ACC112 (cell line): ENCODE measurements at regions not wholly inside any gene's neighbourhood (a gene's known extent, or its start where the extent isn't known, plus 50 kb on each side); places are given as distances from the start of the nearest gene placed in this dataset.
A peak's percentile ranks its signal among the peaks of the same experiment; 100 is the strongest.
"Not testable (repeated sequence)": the region's sequence is repeated elsewhere in the genome, so short reads cannot be mapped to it uniquely, and the experiment has no call there.

Source experiments
- H2AFZ ChIP-seq: fragments of 200-600 bp; sonication (generic); one replicate; pipeline ENCODE4 v1.6.0; 2017; ENCODE audit warnings: antibody characterized with exemption, low read length; ENCODE audit not compliant: unreplicated experiment
- H3K27ac ChIP-seq: fragments of 200-600 bp; sonication (generic); 2 replicates; pipeline ENCODE4 v1.5.1; 2014; ENCODE audit warnings: low read depth, mild to moderate bottlenecking, antibody characterized with exemption, low read length, moderate library complexity
- H3K27me3 ChIP-seq: fragments of 200-600 bp; sonication (generic); 2 replicates; pipeline ENCODE4 v1.6.1; 2014; ENCODE audit warnings: mild to moderate bottlenecking, antibody characterized with exemption, low read length, moderate library complexity, mixed read lengths; ENCODE audit not compliant: insufficient read depth
- H3K36me3 ChIP-seq: fragments of 200-600 bp; sonication (generic); 2 replicates; pipeline ENCODE4 v1.6.1; 2016; ENCODE audit warnings: mild to moderate bottlenecking, antibody characterized with exemption, low read length, moderate library complexity, mixed read lengths; ENCODE audit not compliant: insufficient read depth
- H3K4me1 ChIP-seq: fragments of 200-600 bp; sonication (generic); one replicate; pipeline ENCODE4 v1.6.1; 2016; ENCODE audit warnings: low read length, mixed read lengths; ENCODE audit not compliant: insufficient read depth, unreplicated experiment, control insufficient read depth
- H3K4me3 ChIP-seq: fragments of 200-600 bp; sonication (generic); 2 replicates; pipeline ENCODE4 v1.5.1; 2014; ENCODE audit warnings: mild to moderate bottlenecking, low read depth, low read length
- H3K79me2 ChIP-seq: fragments of 200-600 bp; sonication (generic); one replicate; pipeline ENCODE4 v1.6.0; 2016; ENCODE audit warnings: low read length; ENCODE audit not compliant: control insufficient read depth, unreplicated experiment, insufficient read depth

DNA sequence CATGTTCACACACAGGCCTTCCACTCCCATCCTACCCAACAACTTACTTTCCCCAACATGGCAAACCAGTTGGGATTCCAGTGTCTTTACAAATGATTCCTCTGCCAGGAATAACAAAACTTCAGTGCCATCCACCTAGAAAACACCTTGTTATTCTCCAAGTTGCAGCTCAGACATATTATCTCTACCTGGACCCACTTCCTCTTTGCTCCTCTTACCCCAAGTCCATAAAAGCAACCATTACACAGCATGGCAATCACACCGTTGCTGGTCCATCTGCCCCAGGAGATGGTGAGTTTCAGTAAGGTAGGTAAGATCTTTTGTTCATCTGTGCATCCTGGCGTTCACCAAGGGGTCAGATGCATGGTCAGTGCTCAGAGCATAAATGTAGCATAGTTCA is 66.0 kb upstream of the CSF1 start:
- Histone ChIP-seq H3K79me2 (no peaks in the 10 kb centered on the region), H3K36me3 (no peaks in the 10 kb centered on the region), H3K4me1 (peaks cover 7% of the 10 kb centered on the region), H3K4me3 (no peak overlapping the region), H2AFZ (no peak overlapping the region), H3K27ac (no peak overlapping the region), H3K27me3 (no peaks in the 10 kb centered on the region)

DNA sequence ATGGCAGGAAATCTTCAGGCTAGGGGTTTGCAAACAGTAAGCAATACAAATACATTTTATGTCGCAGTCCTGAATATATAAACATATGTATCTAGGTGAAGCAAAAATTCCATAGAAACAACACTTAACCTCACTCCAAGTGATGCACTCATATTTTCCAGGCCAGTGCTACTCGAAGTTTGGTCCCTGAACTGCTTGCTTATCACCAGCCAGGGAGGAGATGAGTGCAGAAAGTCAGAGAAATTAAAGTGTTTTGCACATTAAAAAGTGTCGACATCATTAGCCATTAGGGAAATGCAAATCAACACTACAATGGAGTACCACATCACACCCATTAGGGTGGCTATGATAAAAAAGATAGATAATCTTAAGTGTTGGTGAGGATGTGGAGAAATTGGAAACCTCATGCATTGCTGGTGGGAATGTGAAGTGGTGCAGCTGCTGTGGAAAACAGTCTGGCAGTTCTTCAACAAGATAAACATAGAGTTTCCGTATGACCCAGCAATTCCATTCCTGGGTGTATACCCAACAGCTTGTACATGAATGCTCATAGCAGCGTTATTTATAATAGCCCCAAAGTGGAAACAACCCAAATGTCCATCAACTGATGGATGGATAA is 70.5 kb upstream of the CSF1 start:
- H3K36me3 ChIP-seq, result no peaks in the 10 kb centered on the region
- H3K27me3 ChIP-seq, result no peaks in the 10 kb centered on the region
- no peak overlapping the region for H3K4me3 ChIP-seq
- no peaks in the 10 kb centered on the region for H3K79me2 ChIP-seq
- H2AFZ ChIP-seq, result no peak overlapping the region
- peaks cover 7% of the 10 kb centered on the region for H3K4me1 ChIP-seq
- H3K27ac ChIP-seq, result no peak overlapping the region

DNA sequence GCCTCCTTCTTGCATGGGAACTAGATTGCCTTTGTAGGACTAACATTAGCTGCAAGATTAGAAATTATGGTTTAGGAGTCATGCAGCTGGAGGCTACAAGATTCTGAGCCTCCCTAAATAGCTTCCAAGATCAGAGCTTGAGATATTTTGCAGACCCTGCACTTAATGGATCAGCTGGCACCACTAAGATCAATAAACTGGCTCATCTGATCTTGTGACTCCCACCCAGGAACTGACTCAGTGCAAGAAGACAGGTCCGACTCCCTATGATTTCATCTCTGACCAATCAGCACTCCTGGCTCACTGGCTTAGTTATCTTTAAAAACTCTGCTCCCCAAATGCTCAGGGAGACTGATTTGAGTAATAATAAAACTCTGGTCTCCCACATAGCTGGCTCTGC is 71.4 kb upstream of the CSF1 start:
- not testable (repeated sequence) for H3K79me2 ChIP-seq, H3K4me3 ChIP-seq, H3K36me3 ChIP-seq, H3K27me3 ChIP-seq, H2AFZ ChIP-seq, H3K4me1 ChIP-seq
- peak overlapping the region; percentile 8; the same call in 1 of the 2 replicates for H3K27ac ChIP-seq

DNA sequence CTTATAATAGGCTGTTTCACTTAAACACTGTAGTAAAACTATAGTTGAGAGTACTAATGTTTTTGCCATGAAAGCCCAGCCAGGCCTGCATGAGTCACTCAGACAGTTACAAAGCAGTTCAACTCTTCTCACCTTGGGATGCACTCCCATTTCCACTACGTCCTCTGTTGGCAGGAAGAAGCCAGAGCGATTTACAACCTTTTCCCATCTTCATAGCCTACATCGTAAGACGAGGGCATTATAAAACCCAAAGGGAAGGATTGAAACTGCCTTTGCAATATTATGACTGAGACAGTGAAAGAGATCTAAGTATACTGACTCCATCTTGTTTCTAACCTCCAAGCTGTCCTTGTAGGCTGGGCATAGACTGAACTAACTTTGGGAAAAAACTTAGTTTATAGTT is 71.8 kb upstream of the CSF1 start:
- peak overlapping the region; percentile 8; the same call in 1 of the 2 replicates for H3K27ac ChIP-seq
- H3K79me2 ChIP-seq, result no peaks in the 10 kb centered on the region
- H2AFZ ChIP-seq, result no peak overlapping the region
- H3K27me3 ChIP-seq, result no peaks in the 10 kb centered on the region
- H3K4me1 ChIP-seq, result peaks cover 7% of the 10 kb centered on the region
- no peaks in the 10 kb centered on the region for H3K36me3 ChIP-seq
- H3K4me3 ChIP-seq, result no peak overlapping the region

DNA sequence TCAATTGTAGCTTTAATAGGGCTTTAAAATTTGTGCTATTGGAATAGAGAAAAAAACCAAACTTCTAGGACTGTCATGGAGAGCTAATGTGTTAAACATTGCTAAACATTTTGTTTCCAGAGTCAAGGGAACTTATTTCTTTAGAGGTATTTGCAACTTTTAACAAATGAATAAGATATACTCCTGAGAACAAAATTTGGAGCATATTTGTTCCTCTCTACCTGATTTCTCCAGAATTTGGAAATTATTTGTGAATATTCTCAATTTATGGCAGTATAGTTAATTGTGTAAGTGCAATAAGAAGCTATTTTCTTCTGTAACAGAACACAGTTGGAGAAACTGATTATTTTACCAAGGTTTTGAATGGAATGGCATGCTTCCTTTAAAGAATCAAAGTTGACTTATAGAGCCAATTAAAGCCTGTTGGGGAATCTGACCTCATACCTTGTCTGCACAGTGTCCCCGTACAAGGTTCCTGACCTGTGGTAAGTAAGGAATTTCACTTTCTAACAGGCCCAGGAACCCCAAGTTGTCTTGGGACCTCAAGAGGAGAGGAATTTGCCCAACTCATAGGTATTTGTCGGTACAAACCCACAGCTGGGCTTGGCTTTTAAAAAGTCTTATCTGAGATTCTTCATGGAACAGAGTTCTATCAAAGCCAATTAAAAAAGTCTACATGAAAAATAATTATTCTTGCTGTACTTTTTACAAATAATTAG is 72.6 kb upstream of the CSF1 start:
- Histone ChIP-seq H3K79me2 (no peaks in the 10 kb centered on the region), H2AFZ (no peak overlapping the region), H3K27me3 (no peaks in the 10 kb centered on the region), H3K27ac (peak overlapping the region; percentile 8; the same call in 1 of the 2 replicates), H3K36me3 (no peaks in the 10 kb centered on the region), H3K4me3 (no peak overlapping the region), H3K4me1 (peaks cover 7% of the 10 kb centered on the region)

DNA sequence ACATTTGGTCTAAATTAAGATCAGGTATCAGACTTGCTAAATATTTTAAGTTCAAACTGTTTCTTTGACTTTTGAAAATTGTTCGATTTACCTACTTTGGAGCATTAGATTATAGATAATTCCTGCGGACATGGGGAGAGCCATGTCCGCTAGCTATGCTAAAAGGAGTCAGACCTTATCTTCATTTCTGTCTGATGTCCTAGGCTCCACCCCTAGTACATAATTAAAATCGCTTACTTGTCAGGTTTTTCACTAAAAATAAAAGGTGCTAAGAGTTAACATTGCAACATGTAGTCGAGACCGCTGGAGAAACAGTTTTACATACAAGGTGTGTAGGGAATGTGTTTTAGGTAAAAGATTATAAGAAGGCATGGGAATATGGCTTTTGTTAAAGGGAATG is 71.9 kb upstream of the EPS8L3 start:
- not testable (repeated sequence) for H3K27ac ChIP-seq, H3K4me3 ChIP-seq, H3K36me3 ChIP-seq

DNA sequence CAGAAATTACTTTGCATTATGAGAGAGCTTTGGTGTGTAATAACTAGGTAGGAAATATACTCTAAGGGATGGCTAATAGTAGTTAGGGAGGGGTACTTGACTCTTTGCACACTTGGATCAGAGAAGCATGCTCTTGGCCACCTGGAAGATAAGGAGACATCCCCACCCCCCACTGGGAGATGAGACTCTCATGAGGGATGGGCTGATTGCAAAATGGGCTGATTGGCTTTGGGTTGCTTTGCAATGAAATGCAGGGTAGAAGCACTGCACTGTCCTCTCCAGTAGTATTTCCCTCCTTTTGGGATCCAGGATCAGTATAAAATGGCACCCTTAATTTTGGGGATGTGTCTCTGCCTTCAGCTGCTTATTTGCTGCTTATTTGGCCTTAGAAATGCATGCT is 71.2 kb upstream of the EPS8L3 start:
- Histone ChIP-seq H3K79me2 (no peaks in the 10 kb centered on the region), H3K4me3 (no peak overlapping the region), H2AFZ (no peak overlapping the region), H3K27me3 (no peaks in the 10 kb centered on the region), H3K4me1 (peaks cover 7% of the 10 kb centered on the region), H3K36me3 (no peaks in the 10 kb centered on the region), H3K27ac (no peak overlapping the region)

More for the DNA sequence above, 71.9 kb upstream of the EPS8L3 start:
- H3K27me3 ChIP-seq, H3K79me2 ChIP-seq, H3K4me1 ChIP-seq, H2AFZ ChIP-seq: not testable (repeated sequence)

DNA sequence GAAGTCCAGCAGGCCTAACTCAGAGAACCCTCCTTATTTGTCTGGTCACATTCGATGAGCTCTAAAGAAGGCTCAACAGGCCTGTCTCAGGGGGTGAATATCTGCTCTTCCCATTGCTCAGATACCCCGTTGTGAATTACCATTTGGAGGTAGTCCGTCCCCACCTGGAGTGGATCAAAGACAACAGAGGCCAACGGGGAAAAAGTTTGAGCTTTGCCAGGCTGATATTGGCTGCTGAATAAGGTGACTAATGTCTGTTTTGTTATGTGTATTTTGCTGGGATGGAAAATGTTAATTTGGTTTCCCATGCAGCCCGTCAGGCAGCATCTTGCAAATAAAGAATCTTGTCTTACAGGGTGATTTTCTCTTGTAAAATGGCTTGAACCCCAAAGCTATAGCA is 69.2 kb upstream of the EPS8L3 start:
- no peak overlapping the region for H3K27ac ChIP-seq
- no peak overlapping the region for H3K4me3 ChIP-seq
- no peaks in the 10 kb centered on the region for H3K27me3 ChIP-seq
- peaks cover 11% of the 10 kb centered on the region for H3K4me1 ChIP-seq
- no peaks in the 10 kb centered on the region for H3K36me3 ChIP-seq
- no peaks in the 10 kb centered on the region for H3K79me2 ChIP-seq
- no peak overlapping the region for H2AFZ ChIP-seq

DNA sequence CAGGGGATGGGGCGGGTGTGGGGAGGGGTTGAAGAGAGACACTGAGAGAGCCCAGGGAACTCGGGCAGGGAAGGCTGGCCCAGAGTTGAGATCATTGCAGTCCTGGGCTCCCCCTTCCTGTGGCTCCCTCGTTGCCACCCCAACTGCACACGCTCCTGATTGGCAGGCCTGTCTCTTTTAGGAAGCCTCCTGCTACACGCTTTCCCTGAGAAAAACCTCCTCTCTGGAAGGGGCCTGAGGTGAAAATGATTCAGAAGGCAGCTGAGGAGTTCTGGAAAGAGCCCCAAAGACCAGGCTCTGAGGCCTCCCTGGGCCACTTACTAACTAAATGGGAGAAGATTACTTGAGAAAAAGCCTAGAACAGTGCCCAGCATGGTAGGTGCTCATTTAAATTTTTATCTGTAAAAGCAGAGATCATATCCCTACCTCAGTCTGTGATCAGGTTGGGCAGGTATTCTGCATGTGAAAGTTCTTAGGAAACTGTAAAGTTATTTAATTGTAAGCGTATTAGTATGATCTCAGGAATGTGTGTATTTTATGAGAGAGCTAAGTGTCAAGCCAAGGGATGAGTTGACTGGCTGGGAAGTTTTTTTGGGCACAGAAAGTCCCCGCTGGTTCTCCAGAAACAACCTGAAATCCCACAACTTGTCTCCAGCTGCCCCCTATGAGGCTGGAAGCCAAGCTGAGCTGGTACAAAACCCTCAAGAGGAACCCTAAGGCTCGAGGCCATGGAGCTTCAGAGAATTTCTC is 65.2 kb upstream of the EPS8L3 start:
- no peaks in the 10 kb centered on the region for H3K27me3 ChIP-seq
- no peaks in the 10 kb centered on the region for H3K36me3 ChIP-seq
- no peak overlapping the region for H3K27ac ChIP-seq
- no peak overlapping the region for H2AFZ ChIP-seq
- no peaks in the 10 kb centered on the region for H3K79me2 ChIP-seq
- no peak overlapping the region for H3K4me3 ChIP-seq
- H3K4me1 ChIP-seq, result peaks cover 49% of the 10 kb centered on the region

DNA sequence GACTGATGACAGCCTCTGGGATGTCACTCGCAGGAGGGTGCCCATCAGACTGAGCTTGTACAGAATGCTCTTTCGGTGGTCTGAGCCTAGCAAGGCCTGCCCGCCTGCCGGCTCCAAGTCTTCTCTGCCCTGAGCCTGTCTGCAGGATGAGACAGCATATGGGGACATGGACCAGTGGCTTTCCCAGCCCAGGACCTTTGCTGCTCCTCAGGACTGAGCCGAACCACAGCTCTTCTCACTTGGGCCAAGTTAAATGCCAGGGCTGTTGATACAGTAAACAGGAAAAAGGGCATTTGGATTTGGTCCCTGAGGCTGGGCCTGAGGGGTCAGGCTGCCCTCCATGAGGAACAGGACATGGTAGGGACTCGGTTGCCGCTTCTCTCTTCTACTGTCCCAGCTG is 64.3 kb upstream of the EPS8L3 start:
- H2AFZ ChIP-seq, result no peak overlapping the region
- peaks cover 58% of the 10 kb centered on the region for H3K4me1 ChIP-seq
- no peak overlapping the region for H3K27ac ChIP-seq
- no peak overlapping the region for H3K4me3 ChIP-seq
- H3K36me3 ChIP-seq, result no peaks in the 10 kb centered on the region
- no peaks in the 10 kb centered on the region for H3K27me3 ChIP-seq
- H3K79me2 ChIP-seq, result no peaks in the 10 kb centered on the region

DNA sequence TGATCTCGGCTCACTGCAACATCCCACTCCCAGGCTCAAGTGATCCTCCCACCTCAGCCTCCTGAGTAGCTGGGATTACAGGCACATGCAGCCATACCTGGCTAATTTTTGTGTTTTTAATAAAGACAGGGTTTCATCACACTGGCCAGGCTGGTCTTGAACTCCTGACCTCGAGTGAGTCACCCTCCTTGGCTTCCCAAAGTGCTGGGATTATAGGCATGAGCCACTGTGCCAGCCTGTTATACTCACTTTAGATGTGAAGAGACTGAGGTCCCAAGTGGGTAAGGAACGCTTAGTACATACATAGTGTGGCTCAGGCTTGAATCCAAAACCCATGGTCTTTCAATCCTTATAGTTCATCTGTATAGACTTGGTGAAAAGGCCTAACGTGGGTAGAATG is 63.7 kb upstream of the EPS8L3 start:
- H3K27ac ChIP-seq, result no peak overlapping the region
- no peaks in the 10 kb centered on the region for H3K36me3 ChIP-seq
- peaks cover 63% of the 10 kb centered on the region for H3K4me1 ChIP-seq
- no peaks in the 10 kb centered on the region for H3K79me2 ChIP-seq
- no peak overlapping the region for H3K4me3 ChIP-seq
- H3K27me3 ChIP-seq, result no peaks in the 10 kb centered on the region
- no peak overlapping the region for H2AFZ ChIP-seq
